ENCODE measurements at regions not wholly inside any gene's neighbourhood (a gene's known extent, or its start where the extent isn't known, plus 50 kb on each side); places are given as distances from the start of the nearest gene placed in this dataset.
"Not testable (repeated sequence)": the region's sequence is repeated elsewhere in the genome, so short reads cannot be mapped to it uniquely, and the experiment has no call there.

DNA sequence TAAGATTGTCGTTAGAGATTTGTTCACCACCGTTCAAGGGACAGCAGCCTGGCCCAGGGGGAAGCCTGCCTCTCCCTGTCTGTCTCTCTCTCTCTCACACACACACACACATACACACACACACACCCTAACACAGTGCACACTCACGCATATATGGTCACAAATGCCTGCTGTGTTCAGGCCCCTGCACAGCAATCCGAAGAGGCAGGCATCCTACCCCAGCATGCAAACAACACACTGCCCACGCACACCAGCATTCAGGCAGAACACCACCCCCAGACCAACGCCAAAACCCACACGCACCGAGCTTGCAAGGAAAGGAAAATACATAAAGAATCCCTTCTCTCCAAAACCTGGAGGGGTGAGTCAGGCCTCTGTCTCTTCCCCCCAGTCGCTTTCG lies 111.6 kb upstream of the FOXD4L5 start:
- not testable (repeated sequence) for DNase-seq (ENCODE audit: low read depth in 2 of 2)

DNA sequence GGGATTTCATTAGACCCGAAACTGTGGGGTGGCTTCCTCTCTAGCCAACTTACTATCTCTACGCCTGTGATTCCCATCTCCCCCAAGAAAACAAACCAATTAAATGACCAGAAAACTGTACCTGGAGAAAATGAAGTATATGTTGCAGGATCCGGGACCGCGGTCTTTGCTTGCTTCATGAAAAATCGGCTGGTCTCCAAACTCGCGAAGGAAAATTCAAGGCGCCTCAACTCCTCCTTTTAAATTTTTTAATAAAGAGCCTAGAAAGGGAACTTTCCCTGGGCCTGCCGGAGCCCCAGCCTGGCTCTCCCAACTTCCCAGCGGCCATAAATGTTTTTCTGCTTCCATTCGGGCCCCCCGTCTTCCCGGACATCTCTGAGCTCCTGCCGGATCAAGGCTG lies 110.8 kb upstream of the FOXD4L5 start:
- DNase-seq (ENCODE audit: low read depth in 2 of 2), result not testable (repeated sequence)

DNA sequence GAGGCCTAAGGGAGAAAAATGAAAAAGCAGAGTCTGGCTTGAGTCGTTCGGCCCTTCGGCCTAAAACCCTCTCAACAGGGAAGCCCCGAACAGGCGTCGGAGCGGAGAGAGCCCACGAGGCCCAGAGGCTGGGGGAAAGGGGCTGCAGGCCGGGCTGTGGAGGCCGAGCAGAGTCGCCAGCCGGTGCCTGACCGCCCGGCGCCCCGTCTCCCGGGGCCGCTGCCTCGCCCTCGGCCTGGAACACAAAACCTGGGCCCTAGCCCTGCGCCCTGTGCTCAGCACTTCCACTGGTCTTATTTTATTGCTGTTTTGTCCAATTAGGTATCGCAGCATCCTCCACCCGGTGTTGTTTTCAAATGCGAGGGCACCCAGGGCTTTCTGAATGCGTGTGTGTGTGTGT lies 110.1 kb upstream of the FOXD4L5 start:
- not testable (repeated sequence) for DNase-seq (ENCODE audit: low read depth in 2 of 2)

DNA sequence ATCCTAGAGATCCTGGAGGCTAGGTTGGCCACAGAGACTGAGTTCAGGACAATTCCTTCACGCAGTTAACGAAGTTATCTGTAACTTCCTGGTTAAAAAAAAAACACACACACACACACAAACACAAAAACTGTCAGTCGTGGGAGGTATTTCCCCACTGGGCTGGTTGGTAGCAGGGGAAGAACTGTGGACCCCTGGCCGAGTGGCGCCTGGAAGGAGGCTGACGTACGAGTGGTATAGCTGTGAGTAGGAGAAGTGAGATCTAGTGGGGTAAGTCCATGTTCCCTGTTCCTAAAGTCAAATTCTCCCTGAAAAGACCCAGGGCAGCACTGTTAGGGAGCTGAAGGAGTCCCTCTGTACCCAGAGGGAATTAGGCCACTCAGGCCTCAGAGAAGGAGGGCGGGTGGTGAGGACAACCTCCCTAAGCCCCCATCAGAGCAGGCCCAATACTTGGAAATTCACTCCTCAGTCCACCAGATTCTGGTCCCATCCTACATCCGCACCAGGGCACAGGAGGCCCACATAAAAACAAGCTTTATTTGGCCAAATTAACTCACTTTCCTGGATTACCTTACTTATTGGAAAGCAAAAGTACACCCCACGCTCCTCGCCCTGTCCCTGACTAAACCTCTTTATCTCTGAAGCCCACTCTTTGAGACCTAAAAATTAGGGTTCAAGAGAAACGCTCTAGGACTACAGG lies 108.3 kb upstream of the FOXD4L5 start:
- DNase-seq (ENCODE audit: low read depth in 2 of 2), result not testable (repeated sequence)

- DNase-seq (ENCODE audit: low read depth in 2 of 2), result not testable (repeated sequence)
These were observed 107.6 kb upstream of the FOXD4L5 start for GRCh38 chr9:65392611-65393010.

DNA sequence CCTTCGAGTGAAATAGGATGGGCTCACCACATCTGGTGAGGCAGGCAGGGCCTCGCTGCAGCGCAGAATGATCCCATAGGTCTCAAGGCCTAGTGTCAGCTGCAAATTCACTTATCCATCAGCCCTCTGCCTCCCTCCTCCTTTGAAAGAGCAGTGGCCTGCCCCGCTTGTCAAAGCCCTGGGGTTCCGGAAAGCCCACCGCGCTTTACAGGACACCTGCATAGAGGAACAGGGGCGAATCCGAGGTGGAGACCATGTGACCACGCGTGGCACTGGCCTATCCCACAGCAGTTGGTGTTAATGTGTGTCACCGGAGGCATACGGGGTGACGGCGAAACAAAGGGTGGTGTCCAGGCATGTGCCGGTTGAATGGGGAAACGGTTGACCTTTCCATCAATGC lies 104.7 kb upstream of the FOXD4L5 start:
- peak in 1 of 2 donors; percentile 13 for DNase-seq (ENCODE audit: low read depth in 2 of 2)

DNA sequence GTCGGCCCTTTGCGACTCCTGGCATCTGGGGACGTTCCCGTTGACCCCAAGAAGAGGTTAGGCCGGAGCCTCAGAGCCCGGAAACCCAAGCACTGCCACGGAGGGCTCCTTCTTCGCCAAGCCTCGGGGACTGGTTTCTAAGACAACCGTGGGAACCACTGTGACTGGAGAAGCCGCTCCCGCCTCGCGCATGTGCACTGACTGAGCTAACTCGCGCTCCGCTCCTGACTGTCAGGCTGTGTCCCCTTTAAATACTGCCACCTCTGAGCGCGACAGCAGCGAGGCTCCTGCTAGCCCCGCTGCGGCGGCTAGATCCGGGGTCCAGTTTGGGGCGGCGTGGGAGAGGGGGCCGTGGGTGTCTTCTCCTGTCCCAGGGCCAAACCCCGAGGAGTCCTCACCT lies 104.2 kb upstream of the FOXD4L5 start:
- not testable (repeated sequence) for DNase-seq (ENCODE audit: low read depth in 2 of 2)

- DNase-seq (ENCODE audit: low read depth in 2 of 2), result peak; percentile 39 to 74
These were observed 101.7 kb upstream of the FOXD4L5 start for GRCh38 chr9:65386699-65387098.

GRCh38 chr9:65386191-65386590 lies 101.2 kb upstream of the FOXD4L5 start:
- not testable (repeated sequence) for DNase-seq (ENCODE audit: low read depth in 2 of 2)

- DNase-seq (ENCODE audit: low read depth in 2 of 2), result not testable (repeated sequence)
These were observed 100.6 kb upstream of the FOXD4L5 start for GRCh38 chr9:65385655-65386024.

- DNase-seq (ENCODE audit: low read depth in 2 of 2), result peak in 1 of 2 donors; percentile 17
These were observed 100.0 kb upstream of the FOXD4L5 start for GRCh38 chr9:65384759-65385654.

GRCh38 chr9:65384066-65384465 lies 99.1 kb upstream of the FOXD4L5 start:
- not testable (repeated sequence) for DNase-seq (ENCODE audit: low read depth in 2 of 2)

GRCh38 chr9:65383646-65384045 lies 98.6 kb upstream of the FOXD4L5 start:
- not testable (repeated sequence) for DNase-seq (ENCODE audit: low read depth in 2 of 2)

DNA sequence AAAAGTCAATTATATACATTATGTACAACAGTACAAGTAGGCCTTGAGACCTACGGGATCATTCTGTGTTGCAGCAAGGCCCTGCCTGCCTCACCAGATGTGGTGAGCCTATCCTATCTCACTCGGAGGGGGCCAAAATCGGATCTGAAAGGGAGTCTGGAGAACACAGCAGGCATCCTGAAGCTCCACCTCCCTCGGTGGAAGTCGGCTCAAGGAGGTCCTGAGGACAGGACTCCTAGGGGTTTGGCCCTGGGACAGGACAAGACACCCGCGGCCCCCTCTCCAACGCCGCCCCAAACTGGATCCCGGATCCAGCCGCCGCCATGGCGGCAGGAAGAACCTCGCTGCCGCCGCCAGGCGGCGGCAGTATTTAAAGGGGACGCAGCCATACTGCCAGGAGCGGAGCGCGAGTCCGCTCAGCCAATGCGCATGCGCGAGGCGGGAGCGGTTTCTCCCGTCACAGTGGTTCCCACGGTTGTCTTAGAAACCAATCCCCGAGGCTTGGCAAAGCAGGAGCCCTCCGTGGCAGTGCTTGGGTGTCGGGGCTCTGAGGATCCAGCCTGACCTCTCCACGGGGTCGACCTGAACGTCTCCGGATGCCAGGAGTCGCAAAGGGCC lies 97.8 kb upstream of the FOXD4L5 start:
- peak in 1 of 2 donors; percentile 24 for DNase-seq (ENCODE audit: low read depth in 2 of 2)
